ENCODE measurements at regions not wholly inside any gene's neighbourhood (a gene's known extent, or its start where the extent isn't known, plus 50 kb on each side); places are given as distances from the start of the nearest gene placed in this dataset.

- TF ChIP-seq POLR2A (IDR thresholded peaks at IDR 0.05) (no peak), EP300 (IDR thresholded peaks at IDR 0.05) (no peak), CTCF (IDR thresholded peaks at IDR 0.05) (no peak), POLR2AphosphoS5 (IDR thresholded peaks at IDR 0.05) (no peak)
Observed at GRCh38 chr6:165721356-165721755, 58.3 kb upstream of the PDE10A start.
